RWPE2 (cell line): ENCODE measurements at regions not wholly inside any gene's neighbourhood (a gene's known extent, or its start where the extent isn't known, plus 50 kb on each side); places are given as distances from the start of the nearest gene placed in this dataset.

ENCODE experiments used
- ATAC-seq: fragments of 200-7000 bp; cut with Tn5 transposase; 3 replicates; pipeline ENCODE4 v1.9.1; 2021; ENCODE audit warnings: low read depth
- DNase-seq: peaks from one replicate; pipeline ENCODE4 v3.0.0-alpha.2; 2020; ENCODE audit warnings: low spot score
- H3K27ac ChIP-seq: fragments of 450-650 bp; 2 replicates; pipeline ENCODE4 v1.5.1; 2017; ENCODE audit warnings: mild to moderate bottlenecking; ENCODE audit not compliant: poor library complexity, severe bottlenecking
- H3K27me3 ChIP-seq: fragments of 250-450 bp; sonication (Bioruptor Pico); 2 replicates; pipeline ENCODE4 v1.5.1; 2021; ENCODE audit warnings: mild to moderate bottlenecking, moderate library complexity; ENCODE audit not compliant: insufficient read depth, poor library complexity, severe bottlenecking
- H3K36me3 ChIP-seq: fragments of 250-450 bp; sonication (Bioruptor Pico); 2 replicates; pipeline ENCODE4 v1.5.1; 2020; ENCODE audit warnings: low read depth, mild to moderate bottlenecking, moderate library complexity
- H3K4me1 ChIP-seq: fragments of 250-450 bp; sonication (Bioruptor Pico); 2 replicates; pipeline ENCODE4 v1.5.1; 2021; ENCODE audit warnings: mild to moderate bottlenecking, moderate library complexity; ENCODE audit not compliant: insufficient read depth, poor library complexity, severe bottlenecking
- H3K4me3 ChIP-seq: fragments of 250-450 bp; sonication (Bioruptor Pico); 2 replicates; pipeline ENCODE4 v1.5.1; 2021; ENCODE audit warnings: mild to moderate bottlenecking, moderate library complexity; ENCODE audit not compliant: severe bottlenecking
- H3K9me3 ChIP-seq: fragments of 250-450 bp; sonication (Bioruptor Pico); 2 replicates; pipeline ENCODE4 v1.5.1; 2021; ENCODE audit warnings: mild to moderate bottlenecking, moderate library complexity; ENCODE audit not compliant: severe bottlenecking
- CTCF ChIP-seq: fragments of 450-650 bp; IDR thresholded peaks from one replicate; pipeline ENCODE4 v1.5.1; 2017; ENCODE audit warnings: mild to moderate bottlenecking, moderate library complexity; ENCODE audit not compliant: poor library complexity, severe bottlenecking

- H3K9me3 ChIP-seq = no peaks in the 10 kb centered on the region
- peaks cover 31% of the 10 kb centered on the region for H3K27me3 ChIP-seq
- TF ChIP-seq CTCF = no peak
- no peaks in the 10 kb centered on the region for H3K4me1 ChIP-seq
- DNase-seq (no peak), ATAC-seq (peak; percentile 31)
- no peak overlapping the region for H3K4me3 ChIP-seq
- no peaks in the 10 kb centered on the region for H3K36me3 ChIP-seq
- no peak overlapping the region for H3K27ac ChIP-seq
Observed at GRCh38 chr15:29183071-29183831, 86.4 kb downstream of the NSMCE3 start.

GRCh38 chr15:29182590-29182989 is 87.0 kb downstream of the NSMCE3 start:
- DNase-seq = no peak
- H3K4me3 ChIP-seq = no peak overlapping the region
- TF ChIP-seq CTCF = no peak

GRCh38 chr15:29172742-29173725 is 96.6 kb downstream of the NSMCE3 start:
- no peaks in the 10 kb centered on the region for H3K36me3 ChIP-seq
- no peak overlapping the region for H3K4me3 ChIP-seq
- ATAC-seq (no peak), DNase-seq (no peak)
- no peaks in the 10 kb centered on the region for H3K9me3 ChIP-seq
- peaks cover 47% of the 10 kb centered on the region for H3K27me3 ChIP-seq
- TF ChIP-seq CTCF = no peak
- H3K4me1 ChIP-seq = no peaks in the 10 kb centered on the region
- H3K27ac ChIP-seq = no peak overlapping the region

More at GRCh38 chr15:29182590-29182989, 87.0 kb downstream of the NSMCE3 start:
- H3K36me3 ChIP-seq = no peaks in the 10 kb centered on the region
- no peaks in the 10 kb centered on the region for H3K4me1 ChIP-seq
- H3K9me3 ChIP-seq = no peaks in the 10 kb centered on the region
- H3K27me3 ChIP-seq = peaks cover 32% of the 10 kb centered on the region
- no peak for ATAC-seq
- no peak overlapping the region for H3K27ac ChIP-seq

- no peak overlapping the region for H3K4me3 ChIP-seq
- no peaks in the 10 kb centered on the region for H3K4me1 ChIP-seq
- no peaks in the 10 kb centered on the region for H3K9me3 ChIP-seq
- peaks cover 52% of the 10 kb centered on the region for H3K27me3 ChIP-seq
- TF ChIP-seq CTCF = no peak
- ATAC-seq (no peak), DNase-seq (no peak)
- H3K27ac ChIP-seq = no peak overlapping the region
- H3K36me3 ChIP-seq = no peaks in the 10 kb centered on the region
Observed at GRCh38 chr15:29170521-29170920, 99.1 kb downstream of the NSMCE3 start.
